Osteocyte (in vitro differentiated cells): ENCODE measurements at regions not wholly inside any gene's neighbourhood (a gene's known extent, or its start where the extent isn't known, plus 50 kb on each side); places are given as distances from the start of the nearest gene placed in this dataset.

Experiments
- DNase-seq: peaks from one replicate; pipeline ENCODE4 v3.0.0; 2021; ENCODE audit warnings: mixed read lengths; ENCODE audit not compliant: unreplicated experiment; ENCODE audit errors: extremely low spot score
- H3K27ac Mint-ChIP-seq: one replicate; pipeline ENCODE4 v1.8.0; 2021; ENCODE audit warnings: mild to moderate bottlenecking, mixed read lengths; ENCODE audit not compliant: unreplicated experiment
- H3K27me3 Mint-ChIP-seq: one replicate; pipeline ENCODE4 v1.8.0; 2021; ENCODE audit warnings: mixed read lengths; ENCODE audit not compliant: unreplicated experiment
- H3K36me3 Mint-ChIP-seq: one replicate; pipeline ENCODE4 v1.8.0; 2021; ENCODE audit warnings: mixed read lengths; ENCODE audit not compliant: unreplicated experiment
- H3K4me1 Mint-ChIP-seq: one replicate; pipeline ENCODE4 v1.8.0; 2021; ENCODE audit warnings: mixed read lengths; ENCODE audit not compliant: unreplicated experiment
- H3K4me3 Mint-ChIP-seq: one replicate; pipeline ENCODE4 v1.8.0; 2021; ENCODE audit warnings: mild to moderate bottlenecking, moderate library complexity, mixed read lengths; ENCODE audit not compliant: unreplicated experiment
- H3K9me3 Mint-ChIP-seq: one replicate; pipeline ENCODE4 v1.8.0; 2021; ENCODE audit warnings: mixed read lengths; ENCODE audit not compliant: unreplicated experiment
- CTCF ChIP-seq: fragments of 200-600 bp; sonication (generic); IDR thresholded peaks from 2 replicates; pipeline ENCODE4 v1.5.0; 2021; ENCODE audit warnings: antibody characterized with exemption, mild to moderate bottlenecking, moderate library complexity

DNA sequence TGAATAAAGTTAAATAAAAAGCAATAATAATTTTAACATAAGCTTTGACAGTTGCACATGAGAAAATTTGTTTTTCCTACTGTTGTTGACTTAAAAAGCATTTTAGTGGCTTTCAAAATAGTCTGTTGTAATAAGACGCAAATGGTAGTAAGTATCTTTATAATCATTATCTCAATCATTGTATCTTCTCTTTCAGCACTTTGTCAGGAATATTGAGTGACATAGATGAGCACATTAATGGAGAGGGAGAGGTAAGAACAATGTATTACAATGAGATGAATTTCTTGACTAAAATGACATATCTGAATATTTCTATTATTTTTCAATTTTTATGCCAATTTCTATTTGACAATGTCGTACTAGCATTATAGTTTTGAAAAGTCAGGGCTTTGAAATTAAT, 193.9 kb upstream of the MRPS30 start:
- Mint-ChIP-seq H3K9me3 (no peaks in the 10 kb centered on the region), H3K36me3 (no peaks in the 10 kb centered on the region), H3K27ac (no peak overlapping the region), H3K4me3 (no peak overlapping the region), H3K27me3 (no peaks in the 10 kb centered on the region), H3K4me1 (no peaks in the 10 kb centered on the region)
- DNase-seq = no peak
- TF ChIP-seq CTCF = no peak

- Mint-ChIP-seq H3K4me3 (no peak overlapping the region), H3K36me3 (no peaks in the 10 kb centered on the region), H3K9me3 (no peaks in the 10 kb centered on the region), H3K27ac (no peak overlapping the region), H3K27me3 (no peaks in the 10 kb centered on the region), H3K4me1 (no peaks in the 10 kb centered on the region)
- TF ChIP-seq CTCF = no peak
- no peak for DNase-seq
Observed at GRCh38 chr5:44613936-44614335, 194.8 kb upstream of the MRPS30 start.

- no peak overlapping the region for H3K4me3 Mint-ChIP-seq
- no peak for DNase-seq
- no peaks in the 10 kb centered on the region for H3K27me3 Mint-ChIP-seq
Observed at GRCh38 chr5:44605926-44606325, 202.8 kb upstream of the MRPS30 start.

GRCh38 chr5:44603496-44604272, 205.1 kb upstream of the MRPS30 start:
- H3K9me3 Mint-ChIP-seq = peaks cover 14% of the 10 kb centered on the region
- no peaks in the 10 kb centered on the region for H3K4me1 Mint-ChIP-seq
- H3K27me3 Mint-ChIP-seq = no peaks in the 10 kb centered on the region
- no peak for TF ChIP-seq CTCF
- DNase-seq = no peak
- no peak overlapping the region for H3K27ac Mint-ChIP-seq
- no peak overlapping the region for H3K4me3 Mint-ChIP-seq
- no peaks in the 10 kb centered on the region for H3K36me3 Mint-ChIP-seq

More at GRCh38 chr5:44605926-44606325, 202.8 kb upstream of the MRPS30 start:
- Mint-ChIP-seq H3K36me3 (no peaks in the 10 kb centered on the region), H3K27ac (no peak overlapping the region), H3K9me3 (peaks cover 9% of the 10 kb centered on the region), H3K4me1 (no peaks in the 10 kb centered on the region)
- no peak for TF ChIP-seq CTCF

- no peak for TF ChIP-seq CTCF
- Mint-ChIP-seq H3K27ac (no peak overlapping the region), H3K4me1 (no peaks in the 10 kb centered on the region), H3K27me3 (no peaks in the 10 kb centered on the region), H3K36me3 (no peaks in the 10 kb centered on the region), H3K9me3 (peaks cover 24% of the 10 kb centered on the region), H3K4me3 (no peak overlapping the region)
- no peak for DNase-seq
Observed at GRCh38 chr5:44574678-44575077, 185.5 kb upstream of the FGF10 start.
